H9 (cell line): ENCODE measurements at regions not wholly inside any gene's neighbourhood (a gene's known extent, or its start where the extent isn't known, plus 50 kb on each side); places are given as distances from the start of the nearest gene placed in this dataset.

ENCODE experiments used
- DNase-seq: peaks from one replicate; pipeline ENCODE4 v3.0.0-alpha.2; 2017
- H2AFZ ChIP-seq: one replicate; pipeline ENCODE4 v1.6.1; 2013; ENCODE audit warnings: mild to moderate bottlenecking, low read length, control low read depth, moderate library complexity
- H2AK5ac ChIP-seq: 2 replicates; pipeline ENCODE4 v1.6.1; 2013; ENCODE audit warnings: low read length, control low read depth, mixed read lengths; ENCODE audit not compliant: insufficient read length
- H2BK120ac ChIP-seq: one replicate; pipeline ENCODE4 v1.6.1; 2013; ENCODE audit warnings: low read depth, mild to moderate bottlenecking, low read length, control low read depth, inconsistent platforms; ENCODE audit not compliant: poor library complexity, severe bottlenecking
- H2BK12ac ChIP-seq: 2 replicates; pipeline ENCODE4 v1.6.1; 2013; ENCODE audit warnings: low read length, control low read depth, mixed read lengths, low read depth; ENCODE audit not compliant: insufficient read length
- H2BK15ac ChIP-seq: 2 replicates; pipeline ENCODE4 v1.6.1; 2013; ENCODE audit warnings: low read depth, low read length, control low read depth
- H2BK20ac ChIP-seq: one replicate; pipeline ENCODE4 v1.6.1; 2013; ENCODE audit warnings: low read depth, mild to moderate bottlenecking, low read length, control low read depth, inconsistent platforms; ENCODE audit not compliant: poor library complexity, severe bottlenecking
- H2BK5ac ChIP-seq: 2 replicates; pipeline ENCODE4 v1.6.1; 2013; ENCODE audit warnings: low read length, control low read depth, mixed read lengths; ENCODE audit not compliant: insufficient read length
- H3K14ac ChIP-seq: 2 replicates; pipeline ENCODE4 v1.6.1; 2013; ENCODE audit warnings: low read length, control low read depth; ENCODE audit not compliant: insufficient read depth
- H3K18ac ChIP-seq: 2 replicates; pipeline ENCODE4 v1.6.1; 2013; ENCODE audit warnings: low read depth, mild to moderate bottlenecking, mixed read lengths, low read length, control low read depth; ENCODE audit not compliant: insufficient read length
- H3K23ac ChIP-seq: 2 replicates; pipeline ENCODE4 v1.6.1; 2013; ENCODE audit warnings: low read length, control low read depth, mixed read lengths, low read depth; ENCODE audit not compliant: insufficient read length
- H3K23me2 ChIP-seq: 2 replicates; pipeline ENCODE4 v1.6.1; 2013; ENCODE audit warnings: low read depth, mild to moderate bottlenecking, mixed read lengths, low read length, control low read depth; ENCODE audit not compliant: insufficient read length, poor library complexity, severe bottlenecking
- H3K27ac ChIP-seq: 2 replicates; pipeline ENCODE4 v1.5.1; 2013; ENCODE audit warnings: low read length, control low read depth, mixed read lengths, low read depth; ENCODE audit not compliant: insufficient read length
- H3K27me3 ChIP-seq: 2 replicates; pipeline ENCODE4 v1.6.1; 2013; ENCODE audit warnings: low read length, control low read depth, inconsistent platforms; ENCODE audit not compliant: insufficient read depth
- H3K4ac ChIP-seq: 2 replicates; pipeline ENCODE4 v1.6.1; 2013; ENCODE audit warnings: low read depth, mild to moderate bottlenecking, control low read depth, inconsistent platforms, low read length, moderate library complexity
- H3K4me1 ChIP-seq: 2 replicates; pipeline ENCODE4 v1.6.1; 2013; ENCODE audit warnings: low read length, control low read depth, inconsistent platforms; ENCODE audit not compliant: insufficient read depth
- H3K4me2 ChIP-seq: 2 replicates; pipeline ENCODE4 v1.6.1; 2013; ENCODE audit warnings: low read length, control low read depth, mixed read lengths; ENCODE audit not compliant: insufficient read length, insufficient read depth
- H3K56ac ChIP-seq: 2 replicates; pipeline ENCODE4 v1.6.1; 2013; ENCODE audit warnings: low read depth, mild to moderate bottlenecking, mixed read lengths, low read length, control low read depth; ENCODE audit not compliant: insufficient read length
- H3K79me1 ChIP-seq: 2 replicates; pipeline ENCODE4 v1.6.1; 2013; ENCODE audit warnings: low read depth, mild to moderate bottlenecking, moderate library complexity, low read length, control low read depth, inconsistent platforms; ENCODE audit not compliant: insufficient read depth, poor library complexity, severe bottlenecking
- H3K79me2 ChIP-seq: 2 replicates; pipeline ENCODE4 v1.6.1; 2013; ENCODE audit warnings: low read length, control low read depth, inconsistent platforms; ENCODE audit not compliant: insufficient read depth
- H3K9ac ChIP-seq: 2 replicates; pipeline ENCODE4 v1.6.1; 2013; ENCODE audit warnings: low read length, control low read depth, mixed read lengths; ENCODE audit not compliant: insufficient read length; ENCODE audit errors: extremely low read depth
- H3K9me3 ChIP-seq: one replicate; pipeline ENCODE4 v1.6.1; 2013; ENCODE audit warnings: low read depth, low read length, inconsistent platforms; ENCODE audit not compliant: control insufficient read depth
- H3T11ph ChIP-seq: one replicate; pipeline ENCODE4 v1.6.1; 2013; ENCODE audit warnings: mild to moderate bottlenecking, low read length, control low read depth, inconsistent platforms
- H4K20me1 ChIP-seq: one replicate; pipeline ENCODE4 v1.6.1; 2013; ENCODE audit not compliant: control insufficient read depth, insufficient read length, insufficient read depth
- H4K5ac ChIP-seq: 2 replicates; pipeline ENCODE4 v1.6.1; 2013; ENCODE audit warnings: low read depth, mild to moderate bottlenecking, mixed read lengths, low read length, control low read depth; ENCODE audit not compliant: insufficient read length
- H4K8ac ChIP-seq: replicated peaks from 2 replicates; pipeline ENCODE4 v1.6.1; 2013; ENCODE audit warnings: low read length, control low read depth, mixed read lengths, low read depth; ENCODE audit not compliant: insufficient read length
- H4K91ac ChIP-seq: 2 replicates; pipeline ENCODE4 v1.6.1; 2013; ENCODE audit warnings: low read depth, mild to moderate bottlenecking, moderate library complexity, mixed read lengths, low read length, control low read depth; ENCODE audit not compliant: insufficient read length
- H3K27ac Mint-ChIP-seq, 3 experiments: 2 replicates in 2 of 3; 3 replicates in 1 of 3; pipeline ENCODE4 v1.8.0; 2020 to 2021; ENCODE audit warnings: mixed read lengths in 3 of 3, mild to moderate bottlenecking in 1 of 3, moderate library complexity in 1 of 3
- H3K27me3 Mint-ChIP-seq: 2 replicates; pipeline ENCODE4 v1.8.0; 2021; ENCODE audit warnings: low read depth, mild to moderate bottlenecking, moderate library complexity, mixed read lengths
- H3K36me3 Mint-ChIP-seq, 3 experiments: 2 replicates in 2 of 3; 3 replicates in 1 of 3; pipeline ENCODE4 v1.8.0; 2020 to 2021; ENCODE audit warnings: low read depth in 3 of 3, mixed read lengths in 3 of 3; ENCODE audit not compliant: insufficient read depth in 1 of 3
- H3K4me1 Mint-ChIP-seq, 2 experiments: 2 replicates each; pipeline ENCODE4 v1.8.0; 2020; ENCODE audit warnings: mixed read lengths in 2 of 2
- H3K4me3 Mint-ChIP-seq, 2 experiments: 2 replicates in 1 of 2; 3 replicates in 1 of 2; pipeline ENCODE4 v1.8.0; 2020 to 2021; ENCODE audit warnings: mild to moderate bottlenecking in 2 of 2, mixed read lengths in 2 of 2, moderate library complexity in 1 of 2
- H3K9me3 Mint-ChIP-seq, 2 experiments: 2 replicates in 1 of 2; 3 replicates in 1 of 2; pipeline ENCODE4 v1.8.0; 2020; ENCODE audit warnings: mild to moderate bottlenecking in 2 of 2, mixed read lengths in 2 of 2, moderate library complexity in 1 of 2
- WGBS: extraction: QIAGEN DNeasy Blood & Tissue Kit; methylation state at CpG from one replicate; pipeline ENCODE4 v1.1.7; 2013; ENCODE audit warnings: missing lambda C conversion rate, low lambda C conversion rate, mixed read lengths; ENCODE audit not compliant: insufficient read length; ENCODE audit errors: extremely low coverage; 5-methylcytosine and 5-hydroxymethylcytosine counted together
- TF ChIP-seq, protein P1 (sequence below): fragments of 200-600 bp; sonication (generic); conservative IDR thresholded peaks from 3 replicates; pipeline ENCODE4 v1.8.0; 2021; ENCODE audit warnings: antibody characterized with exemption, mild to moderate bottlenecking

DNA sequence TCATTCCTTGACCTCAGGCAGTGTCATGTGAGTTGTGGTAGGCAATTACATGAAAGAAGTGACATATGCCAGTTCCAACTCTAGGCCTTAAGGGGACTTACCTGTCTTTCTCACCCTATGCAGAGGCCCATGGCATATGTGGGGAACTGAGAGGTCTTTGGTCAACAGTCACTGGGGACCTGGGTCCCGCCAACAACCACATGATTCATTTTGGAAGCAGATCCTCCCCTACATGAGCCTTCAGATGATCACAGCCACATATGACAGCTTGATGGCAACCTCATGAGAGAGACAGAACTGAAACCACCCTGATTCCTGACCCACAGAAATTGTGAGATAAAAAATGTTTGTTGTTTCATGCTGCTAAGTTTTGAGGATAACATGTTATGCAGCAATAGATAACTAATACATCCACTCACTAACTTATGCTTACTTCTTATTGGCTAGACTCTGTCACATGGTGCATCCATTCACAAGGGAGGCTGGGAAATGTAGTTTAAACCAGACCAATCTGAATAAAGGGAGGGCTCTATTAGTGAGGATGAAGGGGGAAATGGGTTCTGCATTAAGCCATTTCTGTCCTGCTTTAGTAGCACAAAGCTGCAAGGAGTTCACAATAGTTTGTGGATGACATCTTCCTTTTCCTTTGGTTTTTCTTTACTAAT lies 298.2 kb downstream of the HAPSTR1 start:
- Histone ChIP-seq H3K4me2 (no peak overlapping the region), H3K4ac (no peak overlapping the region), H2BK120ac (no peak overlapping the region), H4K8ac (no peak overlapping the region), H2BK12ac (no peak overlapping the region), H2AFZ (no peak overlapping the region), H2BK5ac (no peak overlapping the region), H3K27me3 (no peaks in the 10 kb centered on the region), H2BK20ac (no peak overlapping the region), H3K23me2 (no peaks in the 10 kb centered on the region), H2AK5ac (no peak overlapping the region), H3K14ac (no peak overlapping the region), H3K9me3 (no peaks in the 10 kb centered on the region), H3K27ac (no peak overlapping the region), H3T11ph (no peak overlapping the region), H3K9ac (no peak overlapping the region), H3K56ac (no peak overlapping the region), H3K79me1 (no peaks in the 10 kb centered on the region), H3K18ac (no peak overlapping the region), H3K23ac (no peak overlapping the region), H3K4me1 (no peaks in the 10 kb centered on the region), H4K5ac (no peak overlapping the region), H3K79me2 (no peaks in the 10 kb centered on the region), H4K91ac (no peak overlapping the region), H4K20me1 (no peaks in the 10 kb centered on the region), H2BK15ac (no peak overlapping the region)
- peaks cover 0 to 5% of the 10 kb centered on the region in 2 experiments for H3K4me1 Mint-ChIP-seq
- H3K36me3 Mint-ChIP-seq, result peaks cover 4 to 16% (median 6%) of the 10 kb centered on the region in 3 experiments; a peak in 6 of 7 replicates
- DNase-seq, result no peak
- no peak overlapping the region for H3K4me3 Mint-ChIP-seq
- H3K9me3 Mint-ChIP-seq, result peaks cover 10 to 22% of the 10 kb centered on the region in 2 experiments; a peak in 4 of 5 replicates
- WGBS, result no CpG with 5 or more reads among the region's 1 CpG
- no peaks in the 10 kb centered on the region; the same call in 1 of the 2 replicates for H3K27me3 Mint-ChIP-seq
- H3K27ac Mint-ChIP-seq, result no peak overlapping the region
- TF ChIP-seq, protein P1, sequence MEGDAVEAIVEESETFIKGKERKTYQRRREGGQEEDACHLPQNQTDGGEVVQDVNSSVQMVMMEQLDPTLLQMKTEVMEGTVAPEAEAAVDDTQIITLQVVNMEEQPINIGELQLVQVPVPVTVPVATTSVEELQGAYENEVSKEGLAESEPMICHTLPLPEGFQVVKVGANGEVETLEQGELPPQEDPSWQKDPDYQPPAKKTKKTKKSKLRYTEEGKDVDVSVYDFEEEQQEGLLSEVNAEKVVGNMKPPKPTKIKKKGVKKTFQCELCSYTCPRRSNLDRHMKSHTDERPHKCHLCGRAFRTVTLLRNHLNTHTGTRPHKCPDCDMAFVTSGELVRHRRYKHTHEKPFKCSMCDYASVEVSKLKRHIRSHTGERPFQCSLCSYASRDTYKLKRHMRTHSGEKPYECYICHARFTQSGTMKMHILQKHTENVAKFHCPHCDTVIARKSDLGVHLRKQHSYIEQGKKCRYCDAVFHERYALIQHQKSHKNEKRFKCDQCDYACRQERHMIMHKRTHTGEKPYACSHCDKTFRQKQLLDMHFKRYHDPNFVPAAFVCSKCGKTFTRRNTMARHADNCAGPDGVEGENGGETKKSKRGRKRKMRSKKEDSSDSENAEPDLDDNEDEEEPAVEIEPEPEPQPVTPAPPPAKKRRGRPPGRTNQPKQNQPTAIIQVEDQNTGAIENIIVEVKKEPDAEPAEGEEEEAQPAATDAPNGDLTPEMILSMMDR, result no peak
